GM18519 (cell line): ENCODE measurements at regions not wholly inside any gene's neighbourhood (a gene's known extent, or its start where the extent isn't known, plus 50 kb on each side); places are given as distances from the start of the nearest gene placed in this dataset.

ENCODE experiments used
- ATAC-seq: cut with Tn5 transposase; IDR thresholded peaks from one replicate; pipeline ENCODE4 v1.9.1; 2021; ENCODE audit warnings: mild to moderate bottlenecking, moderate library complexity; ENCODE audit not compliant: unreplicated experiment, low FRiP score

- ATAC-seq: no peak
These were observed 387.7 kb upstream of the PTGER4 start for GRCh38 chr5:40292006-40292405.

DNA sequence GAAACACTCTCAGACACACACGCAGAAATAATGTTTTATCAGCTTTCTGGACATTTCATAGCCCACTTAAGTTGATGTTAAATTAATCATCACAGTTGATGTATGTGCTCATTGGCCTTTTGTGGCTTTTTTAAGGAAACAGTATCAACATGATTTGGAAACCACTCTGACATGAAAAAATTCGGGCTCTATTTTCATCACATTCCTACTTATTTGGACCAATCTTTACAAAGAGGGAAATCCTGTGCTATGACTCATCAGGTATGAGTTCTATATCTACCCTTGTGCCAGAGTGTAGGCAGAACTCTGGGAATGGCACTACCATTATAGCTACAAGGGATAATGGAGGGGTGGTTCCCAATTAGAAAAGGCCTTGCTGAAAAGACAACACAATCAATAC lies 388.4 kb upstream of the PTGER4 start:
- ATAC-seq: no peak

GRCh38 chr5:40288800-40289485 lies 390.8 kb upstream of the PTGER4 start:
- no peak for ATAC-seq

DNA sequence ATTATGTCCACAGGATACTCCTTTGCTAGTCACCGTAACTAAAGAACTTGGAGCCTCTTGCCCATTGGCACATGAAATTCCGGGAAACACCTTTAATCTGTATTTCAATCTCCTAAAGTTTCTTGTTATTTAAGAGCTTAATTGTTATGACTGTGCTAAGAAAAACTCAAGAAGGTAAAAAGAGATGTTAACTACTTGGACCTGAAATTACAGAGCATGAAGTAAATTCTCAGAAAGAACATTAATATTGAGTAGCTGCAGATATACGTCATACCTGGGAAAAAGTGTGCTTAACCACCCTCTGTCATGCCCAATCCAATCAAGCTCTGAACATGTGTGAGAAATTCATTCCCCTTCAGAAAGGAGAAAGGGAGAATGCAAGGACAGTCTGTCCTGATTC lies 394.9 kb upstream of the PTGER4 start:
- no peak for ATAC-seq

- ATAC-seq: no peak
These were observed 400.8 kb upstream of the PTGER4 start for GRCh38 chr5:40278881-40279280.

DNA sequence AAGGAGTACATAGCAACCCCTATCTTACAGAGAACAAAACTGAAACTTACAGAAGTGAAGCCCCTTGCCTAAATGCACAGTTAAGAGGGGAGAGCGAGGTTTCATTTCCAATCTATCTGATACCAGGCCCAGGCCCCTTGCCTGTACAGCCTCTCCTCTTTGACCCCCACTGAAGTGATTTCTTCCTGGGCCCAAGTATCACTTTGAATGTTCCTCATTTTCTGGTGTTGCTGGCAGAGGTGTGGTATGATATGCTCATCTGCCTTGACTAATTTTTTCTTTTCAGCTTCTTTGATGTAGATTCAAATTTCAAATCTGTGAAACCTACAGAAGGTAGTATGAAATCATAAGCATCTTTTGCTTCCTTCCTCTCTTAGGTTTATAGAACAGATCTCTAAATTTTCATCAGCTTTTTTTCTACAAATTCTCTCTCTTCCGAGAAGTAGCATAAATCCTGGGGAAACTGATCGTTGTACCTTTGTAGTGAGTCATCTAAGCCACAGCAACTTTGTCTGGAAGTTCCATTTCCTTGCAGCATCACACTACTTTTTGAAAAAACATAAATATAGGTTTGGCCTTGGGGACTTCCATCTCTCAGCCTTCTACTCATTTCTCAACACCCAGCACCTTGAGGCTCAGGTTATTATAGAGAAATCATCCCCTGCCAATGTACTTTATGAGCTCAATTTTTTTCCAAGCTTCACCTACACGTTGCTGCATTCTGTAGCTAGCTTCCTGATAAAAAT lies 402.4 kb upstream of the PTGER4 start:
- ATAC-seq: peak; percentile 69

GRCh38 chr5:40276426-40277102 lies 403.2 kb upstream of the PTGER4 start:
- ATAC-seq: peak; percentile 9

DNA sequence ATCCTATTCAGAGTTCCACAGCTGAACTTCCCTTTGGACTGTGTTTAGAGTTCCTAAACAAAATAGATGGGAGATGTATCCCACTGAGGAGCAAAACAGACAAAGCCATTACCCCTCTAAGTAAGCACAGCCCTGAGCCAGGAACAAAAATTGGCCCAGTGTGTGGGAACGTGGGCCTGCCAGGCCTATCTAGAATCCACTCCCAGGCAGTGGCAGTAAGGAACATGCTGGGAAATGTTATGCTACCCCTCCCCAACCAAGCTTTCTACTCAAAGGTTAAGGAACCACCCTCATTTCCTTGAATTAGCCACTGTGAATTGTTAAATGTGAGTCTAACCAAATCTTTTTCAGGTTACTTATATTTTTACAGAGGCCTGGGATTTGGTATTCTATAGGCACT lies 405.1 kb upstream of the PTGER4 start:
- no peak for ATAC-seq

DNA sequence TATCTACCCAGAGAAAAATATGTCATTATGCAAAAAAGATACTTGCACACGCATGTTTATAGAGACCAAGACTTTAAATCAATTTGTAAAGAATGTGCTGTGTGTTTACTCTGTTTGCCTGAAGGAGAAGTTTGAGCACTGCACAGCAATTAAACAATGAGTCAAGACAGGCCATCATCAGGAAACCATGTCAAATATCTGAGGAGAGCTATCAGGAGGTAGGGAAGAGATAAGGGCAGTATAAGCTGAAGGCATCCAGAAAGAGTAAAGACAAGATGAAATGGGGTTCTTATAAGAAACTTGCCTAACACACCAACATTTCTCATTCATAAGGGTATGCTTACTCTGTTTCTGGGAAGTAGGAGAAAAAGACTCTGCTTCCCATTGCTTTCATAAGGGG lies 405.8 kb upstream of the PTGER4 start:
- no peak for ATAC-seq

- no peak for ATAC-seq
These were observed 408.2 kb upstream of the PTGER4 start for GRCh38 chr5:40271476-40271875.

DNA sequence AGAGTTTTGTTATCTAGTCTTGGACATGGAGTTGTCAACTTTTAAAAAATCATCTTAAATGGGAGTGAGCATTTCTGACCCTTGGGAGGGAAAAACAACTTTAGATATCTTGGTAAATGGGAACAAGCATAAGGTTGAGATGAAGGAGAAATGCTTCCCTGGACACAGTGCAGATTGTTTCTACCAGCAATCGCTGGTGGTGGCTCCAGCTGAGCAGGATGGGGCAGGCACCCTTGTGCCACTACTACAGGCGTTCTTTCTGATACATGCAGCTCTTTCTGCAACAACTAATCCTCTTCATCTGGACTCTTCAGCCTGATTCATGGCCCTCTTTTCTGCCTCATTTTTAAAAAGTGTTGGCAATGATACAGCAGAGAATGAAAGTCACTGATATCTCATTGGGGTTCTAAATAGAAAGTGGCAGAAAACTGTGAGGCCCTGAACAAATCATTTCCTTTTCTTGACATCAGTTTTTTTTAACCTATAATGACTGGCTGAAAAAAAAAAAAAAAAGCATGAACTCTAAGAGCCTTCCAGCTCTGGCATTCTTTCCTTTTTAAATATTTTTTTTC lies 409.4 kb upstream of the PTGER4 start:
- ATAC-seq: no peak

- ATAC-seq: no peak
These were observed 411.6 kb upstream of the PTGER4 start for GRCh38 chr5:40268088-40268487.

DNA sequence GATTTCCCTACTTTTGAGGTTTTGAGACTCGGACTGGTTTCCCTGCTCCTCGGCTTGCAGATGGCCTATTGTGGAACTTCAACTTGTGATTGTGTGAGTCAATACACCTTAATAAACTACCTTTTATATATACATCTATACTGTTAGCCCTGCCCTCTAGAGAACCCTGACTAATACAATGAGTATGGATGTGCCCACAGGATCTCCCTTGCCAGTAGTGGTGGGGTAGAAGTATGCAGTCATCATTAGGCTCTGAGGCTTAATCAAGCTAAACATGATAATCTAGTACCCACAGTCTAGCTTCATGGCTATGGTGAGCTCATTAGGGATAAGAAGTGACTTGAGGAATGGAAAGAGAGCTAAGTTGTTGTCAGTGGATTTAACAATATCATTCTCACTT lies 412.8 kb upstream of the PTGER4 start:
- no peak for ATAC-seq

DNA sequence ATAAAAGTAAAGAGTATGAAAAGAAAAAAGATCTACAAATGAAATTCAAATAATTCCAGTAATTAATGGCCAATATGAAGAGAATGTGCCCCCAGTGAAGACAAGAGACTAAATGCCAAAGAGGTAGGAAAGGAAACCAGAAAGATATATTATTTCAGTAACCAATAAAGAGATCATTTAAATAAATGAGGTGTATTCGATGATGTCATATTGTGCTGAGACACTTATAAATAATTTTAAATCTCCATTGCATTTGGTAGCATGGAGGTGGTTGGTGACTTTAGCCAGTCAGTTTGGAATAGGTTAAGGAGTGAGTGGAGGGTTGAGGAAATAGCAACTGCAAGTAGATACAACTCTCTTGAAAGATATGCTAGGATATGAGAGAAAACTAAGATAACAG lies 417.7 kb upstream of the PTGER4 start:
- ATAC-seq: no peak

DNA sequence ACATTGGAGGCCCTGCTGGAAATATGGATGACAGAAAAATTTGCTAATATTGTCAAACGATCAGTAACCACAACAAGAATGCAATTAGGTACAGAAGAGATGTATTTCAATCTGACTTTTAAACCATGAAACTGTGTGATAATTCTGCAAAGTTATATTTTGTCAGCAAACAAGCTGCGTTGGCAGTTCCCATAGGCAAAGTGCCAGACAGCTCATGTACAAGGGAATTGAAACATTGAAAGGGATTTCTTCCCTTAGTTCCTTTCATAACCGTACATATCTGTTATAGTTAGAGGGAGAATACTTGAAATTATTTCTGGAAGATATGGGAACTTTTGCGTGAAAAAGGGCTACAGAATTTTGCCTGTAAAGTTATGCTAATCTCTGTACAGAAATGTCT lies 419.4 kb upstream of the PTGER4 start:
- ATAC-seq: no peak

- no peak for ATAC-seq
These were observed 421.5 kb upstream of the PTGER4 start for GRCh38 chr5:40258222-40258621.

GRCh38 chr5:40240671-40241070 lies 439.0 kb upstream of the PTGER4 start:
- no peak for ATAC-seq

GRCh38 chr5:40240111-40240510 lies 439.6 kb upstream of the PTGER4 start:
- no peak for ATAC-seq

- ATAC-seq: no peak
These were observed 441.5 kb upstream of the PTGER4 start for GRCh38 chr5:40238066-40238745.

- ATAC-seq: no peak
These were observed 444.0 kb upstream of the PTGER4 start for GRCh38 chr5:40235471-40236400.
